ENCODE measurements at regions not wholly inside any gene's neighbourhood (a gene's known extent, or its start where the extent isn't known, plus 50 kb on each side); places are given as distances from the start of the nearest gene placed in this dataset.

GRCh38 chr14:42802346-42802745, 1195.7 kb downstream of the LRFN5 start:
- no peaks in the 10 kb centered on the region for H4K20me1 ChIP-seq (ENCODE audit: insufficient read depth)
- no peaks in the 10 kb centered on the region for H3K4me1 ChIP-seq (ENCODE audit: control insufficient read depth in 1 of 2, insufficient read depth in 2 of 2, low read depth in 1 of 2, low read length in 1 of 2)
- H3K27ac ChIP-seq (ENCODE audit: low read depth in 2 of 2, low read length in 1 of 2), result no peak overlapping the region
- H3K9me3 ChIP-seq, result no peaks in the 10 kb centered on the region
- ChIA-PET CTCF (no interaction called here), POLR2A (no interaction called here)
- WGBS (ENCODE audit: low lambda C conversion rate), result 33% methylated on average over 1 of the region's 1 CpG
- H3K36me3 ChIP-seq (replicated peaks in 1 of 2; ENCODE audit: control insufficient read depth in 1 of 2, insufficient read depth in 2 of 2, low read length in 1 of 2), result no peaks in the 10 kb centered on the region
- no peak overlapping the region for H3K4me3 ChIP-seq (ENCODE audit: low read depth in 2 of 2, low read length in 1 of 2)
- H3K4me2 ChIP-seq, result no peak overlapping the region
- no peaks in the 10 kb centered on the region for H3K9me2 ChIP-seq
- no peak for TF ChIP-seq MXI1 (IDR thresholded peaks at IDR 0.05; ENCODE audit: low read depth, low read length)
- TF ChIP-seq POLR2AphosphoS5 (IDR thresholded peaks at IDR 0.05; ENCODE audit: low read depth, low read length), result no peak
- no peak for TF ChIP-seq NFIC (IDR thresholded peaks at IDR 0.05; ENCODE audit: borderline replicate concordance)
- no peak for TF ChIP-seq SMC3 (IDR thresholded peaks at IDR 0.05; ENCODE audit: low read depth, low read length)
- TF ChIP-seq MEF2A (IDR thresholded peaks at IDR 0.05; ENCODE audit: borderline replicate concordance, low read depth), result no peak
- TF ChIP-seq GABPA (IDR thresholded peaks at IDR 0.05; ENCODE audit: low read depth), result no peak
- no peak for TF ChIP-seq REST (IDR thresholded peaks at IDR 0.05; ENCODE audit: low read depth, low read length)
- no peak for TF ChIP-seq USF1 (IDR thresholded peaks at IDR 0.05; ENCODE audit: borderline replicate concordance, low read depth)
- TF ChIP-seq CTCF (IDR thresholded peaks at IDR 0.05), result no peak
- no peak for DNase-seq
- no peak overlapping the region for H2AFZ ChIP-seq (ENCODE audit: low read depth)
- H3K79me2 ChIP-seq (ENCODE audit: insufficient read depth), result no peaks in the 10 kb centered on the region
- no peaks in the 10 kb centered on the region for H3F3A ChIP-seq (replicated peaks; ENCODE audit: insufficient read depth)
- no peaks in the 10 kb centered on the region for H3K27me3 ChIP-seq (ENCODE audit: insufficient read depth)
- no peak overlapping the region for H3K9ac ChIP-seq

- TF ChIP-seq GATA2 (CRISPR knock-in tag; IDR thresholded peaks at IDR 0.05) (no peak), TAF1 (IDR thresholded peaks at IDR 0.05; ENCODE audit: borderline replicate concordance, low read depth, low read length) (no peak)
- no peak overlapping the region for H3K27ac ChIP-seq (ENCODE audit: low read depth in 2 of 2, low read length in 1 of 2)
- no peaks in the 10 kb centered on the region for H3K79me2 ChIP-seq (ENCODE audit: insufficient read depth)
- no peaks in the 10 kb centered on the region for H3K27me3 ChIP-seq (ENCODE audit: insufficient read depth)
- ChIA-PET CTCF (no interaction called here), POLR2A (no interaction called here)
- no peaks in the 10 kb centered on the region for H3F3A ChIP-seq (replicated peaks; ENCODE audit: insufficient read depth)
- DNase-seq, result no peak
- no peak overlapping the region for H3K4me2 ChIP-seq
- H3K9me3 ChIP-seq, result no peaks in the 10 kb centered on the region
- H3K4me3 ChIP-seq (ENCODE audit: low read depth in 2 of 2, low read length in 1 of 2), result no peak overlapping the region
- WGBS (ENCODE audit: low lambda C conversion rate), result 4% methylated on average over 1 of the region's 1 CpG
- H2AFZ ChIP-seq (ENCODE audit: low read depth), result no peak overlapping the region
- H3K4me1 ChIP-seq (ENCODE audit: control insufficient read depth in 1 of 2, insufficient read depth in 2 of 2, low read depth in 1 of 2, low read length in 1 of 2), result no peaks in the 10 kb centered on the region
- H3K9me2 ChIP-seq, result no peaks in the 10 kb centered on the region
- H4K20me1 ChIP-seq (ENCODE audit: insufficient read depth), result no peaks in the 10 kb centered on the region
- no peaks in the 10 kb centered on the region for H3K36me3 ChIP-seq (replicated peaks in 1 of 2; ENCODE audit: control insufficient read depth in 1 of 2, insufficient read depth in 2 of 2, low read length in 1 of 2)
- H3K9ac ChIP-seq, result no peak overlapping the region
Observed at GRCh38 chr14:42792166-42792565, 1185.5 kb downstream of the LRFN5 start.

All from SK-N-SH (cell line).